ENCODE measurements at regions not wholly inside any gene's neighbourhood (a gene's known extent, or its start where the extent isn't known, plus 50 kb on each side); places are given as distances from the start of the nearest gene placed in this dataset.
"Not testable (repeated sequence)": the region's sequence is repeated elsewhere in the genome, so short reads cannot be mapped to it uniquely, and the experiment has no call there.

DNA sequence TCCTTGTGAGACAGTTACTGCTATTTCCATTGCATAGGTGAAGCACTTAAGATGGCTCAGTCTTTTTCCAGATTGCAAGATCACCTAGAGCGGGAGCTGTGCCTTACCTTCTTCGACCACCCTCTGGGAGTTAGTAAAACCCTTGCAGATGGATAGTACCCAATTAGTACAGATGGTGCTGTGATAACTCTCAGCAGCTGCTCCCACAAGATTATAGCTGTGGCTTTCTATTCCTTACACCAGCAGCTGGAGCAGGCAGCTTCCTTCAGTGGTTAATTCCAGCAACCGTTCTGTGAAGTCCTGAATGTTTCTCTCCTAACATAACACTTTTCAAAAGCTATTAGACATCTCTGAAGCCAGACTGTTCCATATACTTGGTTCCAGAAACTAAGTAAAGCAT lies 796.8 kb downstream of the XPNPEP1 start:
- DNase-seq (ENCODE audit: extremely low read depth, low read depth, low spot score), result no peak

DNA sequence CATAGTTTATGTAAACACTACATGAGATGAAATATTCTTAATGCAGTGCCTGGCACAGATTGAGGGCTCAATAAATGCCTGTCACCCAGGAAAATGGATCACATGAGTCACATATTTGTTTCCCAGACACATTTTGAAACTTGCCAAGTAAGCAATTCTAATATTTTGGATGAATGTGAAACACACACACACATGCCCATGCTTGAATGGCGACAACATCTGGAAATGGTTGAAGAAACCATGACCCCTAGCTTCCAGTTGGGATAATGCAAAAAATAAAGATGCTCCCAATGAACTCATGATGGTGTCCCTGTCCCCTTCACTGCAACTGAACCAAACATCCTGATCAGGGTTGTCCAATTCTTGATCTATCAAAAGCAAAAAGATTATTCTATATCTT lies 797.3 kb downstream of the XPNPEP1 start:
- no peak for DNase-seq (ENCODE audit: extremely low read depth, low read depth, low spot score)

DNA sequence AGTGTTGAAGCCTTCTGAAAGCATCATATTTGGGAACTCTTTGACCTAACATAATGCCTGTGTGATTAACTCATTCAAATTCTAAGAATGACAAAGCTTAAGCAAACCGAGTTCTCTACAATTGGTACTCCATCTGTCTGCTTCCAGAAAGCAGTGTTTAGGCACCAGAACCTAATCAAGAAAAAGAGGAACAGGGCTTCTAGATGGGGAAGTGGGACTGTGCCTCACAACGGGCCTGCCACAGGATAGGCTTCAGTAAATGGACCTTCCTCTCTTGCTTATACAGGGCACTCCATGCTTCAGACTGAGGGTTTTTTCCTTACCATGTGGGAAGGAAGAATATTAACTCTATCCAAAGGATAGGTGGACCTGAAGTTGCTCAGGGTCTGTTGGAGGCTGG lies 808.1 kb downstream of the XPNPEP1 start:
- DNase-seq (ENCODE audit: extremely low read depth, low read depth, low spot score), result no peak

DNA sequence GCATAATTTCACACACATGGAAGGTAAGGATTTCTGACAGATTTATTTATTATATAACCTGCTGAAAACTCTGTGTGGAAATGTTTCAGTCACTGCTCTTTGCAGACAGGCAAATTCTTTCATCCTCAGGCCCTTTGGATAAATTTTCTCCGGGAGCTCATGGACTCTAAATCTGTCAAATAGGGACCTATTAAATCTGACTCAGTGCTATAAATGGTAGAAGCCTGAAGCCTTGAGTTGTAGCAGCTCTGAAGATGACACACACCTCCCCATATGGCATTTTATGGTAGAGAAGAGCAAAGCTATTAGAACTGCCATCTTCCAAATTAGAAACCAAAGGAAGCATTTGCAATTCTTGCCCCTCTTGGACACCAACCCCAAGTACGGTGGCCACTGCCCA lies 808.7 kb downstream of the XPNPEP1 start:
- DNase-seq (ENCODE audit: extremely low read depth, low read depth, low spot score), result no peak

DNA sequence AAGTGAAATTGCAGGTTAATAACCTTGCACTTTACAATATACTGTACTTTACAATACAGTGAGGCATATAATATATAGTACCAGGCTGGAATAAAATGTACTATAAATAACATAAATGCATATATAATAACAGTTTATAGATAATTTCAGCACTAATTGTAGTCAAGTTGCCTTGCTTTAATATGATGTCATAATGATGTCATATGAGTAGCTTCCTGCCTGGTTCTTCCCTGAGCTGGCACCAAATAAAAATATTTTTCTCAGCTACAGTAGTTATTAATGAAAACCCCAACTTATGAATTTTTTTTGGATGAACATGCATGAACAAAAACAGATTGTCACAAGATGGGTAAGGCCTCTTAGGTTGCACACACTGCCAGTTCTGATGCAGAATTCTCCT lies 816.7 kb downstream of the XPNPEP1 start:
- DNase-seq (ENCODE audit: extremely low read depth, low read depth, low spot score), result no peak

DNA sequence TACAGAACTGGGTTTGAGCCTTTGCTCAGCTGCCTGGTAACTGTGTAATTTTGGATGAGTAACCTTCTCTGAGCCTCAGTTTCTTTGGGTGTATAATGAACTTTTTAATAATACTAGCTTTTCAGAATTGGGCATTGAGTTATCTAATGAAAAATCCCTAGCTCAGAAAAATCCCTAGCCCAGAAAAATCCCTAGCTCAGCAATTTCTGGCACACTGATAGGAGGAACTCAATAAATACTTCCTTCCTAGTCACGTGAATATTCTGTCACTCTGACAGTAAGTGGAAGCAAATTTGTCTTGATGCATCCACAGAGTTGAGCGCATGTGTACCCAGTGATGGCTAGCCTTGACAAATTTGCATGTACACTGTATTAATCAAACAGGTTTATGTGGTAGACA lies 817.6 kb downstream of the XPNPEP1 start:
- DNase-seq (ENCODE audit: extremely low read depth, low read depth, low spot score), result no peak

DNA sequence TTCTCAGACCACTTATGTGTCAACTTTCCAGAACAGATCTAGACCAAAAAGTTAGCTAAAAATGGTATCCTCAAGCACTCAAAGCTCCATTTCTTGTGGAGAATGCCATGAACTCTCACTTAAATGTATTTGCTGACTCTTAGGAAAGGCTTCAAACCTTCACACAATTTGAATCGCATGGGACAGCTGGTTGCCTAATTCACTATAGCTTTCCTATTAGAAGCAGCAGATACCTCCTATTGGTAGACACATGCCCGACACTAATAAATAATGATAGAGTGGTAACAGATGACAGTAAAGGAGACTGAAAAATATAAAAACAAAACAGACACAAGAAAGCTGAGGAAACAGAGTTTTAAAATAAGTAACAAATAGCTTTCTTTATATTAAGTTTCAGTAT lies 818.5 kb downstream of the XPNPEP1 start:
- DNase-seq (ENCODE audit: extremely low read depth, low read depth, low spot score), result no peak

DNA sequence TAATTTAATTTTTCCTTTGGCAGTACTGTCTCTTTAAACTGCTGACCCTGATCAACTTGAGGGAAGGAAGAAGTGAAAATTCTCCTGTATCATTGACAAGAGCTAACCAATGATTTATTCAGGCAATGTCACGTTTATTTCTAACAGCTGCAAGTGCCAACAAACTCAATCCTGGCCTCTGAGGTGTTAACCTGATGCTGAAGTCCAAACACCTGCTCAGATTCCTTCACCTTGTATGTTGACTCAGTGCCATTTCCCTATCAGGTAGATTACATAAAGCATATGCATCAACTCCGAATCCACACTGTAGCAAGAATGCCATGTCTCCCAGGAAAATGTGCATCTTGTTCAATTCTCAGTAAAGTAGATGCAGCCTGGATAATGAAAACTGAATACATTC lies 820.0 kb downstream of the XPNPEP1 start:
- no peak for DNase-seq (ENCODE audit: extremely low read depth, low read depth, low spot score)

DNA sequence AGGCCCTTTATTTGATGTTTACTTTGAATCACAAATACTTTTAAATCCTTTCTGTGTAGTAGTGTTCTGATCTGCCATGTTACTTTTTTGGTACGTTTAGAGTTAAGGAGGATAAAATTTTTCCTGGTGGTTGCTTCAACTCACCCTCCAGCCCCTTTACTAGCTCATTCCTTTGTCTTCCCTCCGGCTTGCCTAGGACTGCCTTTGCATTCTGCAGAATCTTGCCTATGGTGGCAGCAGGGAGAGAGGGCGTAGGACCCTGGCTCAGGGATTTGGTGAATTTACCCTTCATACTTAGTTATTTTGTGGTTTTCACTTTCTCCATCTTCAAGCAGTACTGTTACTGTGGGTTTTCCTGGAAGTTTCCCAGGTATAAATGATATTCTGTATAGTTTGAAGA lies 833.5 kb downstream of the XPNPEP1 start:
- DNase-seq (ENCODE audit: extremely low read depth, low read depth, low spot score), result no peak

DNA sequence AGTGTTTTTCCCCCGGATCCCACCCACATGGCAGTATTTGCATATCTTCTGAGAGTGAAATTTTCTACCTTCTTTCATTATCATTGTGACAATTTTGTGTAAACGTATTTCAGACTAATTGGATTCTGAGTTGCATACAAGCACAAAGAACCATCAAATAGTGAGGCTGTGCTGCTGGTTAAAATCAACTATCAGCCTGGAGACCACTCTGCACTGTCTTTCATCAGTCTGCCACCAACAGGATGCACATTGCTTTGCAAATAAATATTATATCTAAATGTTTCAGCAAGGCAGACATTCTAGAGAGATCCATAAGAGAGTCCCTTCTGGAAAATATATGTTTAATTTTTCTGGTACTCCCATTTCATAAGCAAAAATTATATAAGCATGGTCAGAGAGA lies 851.8 kb downstream of the XPNPEP1 start:
- DNase-seq (ENCODE audit: extremely low read depth, low read depth, low spot score), result no peak

DNA sequence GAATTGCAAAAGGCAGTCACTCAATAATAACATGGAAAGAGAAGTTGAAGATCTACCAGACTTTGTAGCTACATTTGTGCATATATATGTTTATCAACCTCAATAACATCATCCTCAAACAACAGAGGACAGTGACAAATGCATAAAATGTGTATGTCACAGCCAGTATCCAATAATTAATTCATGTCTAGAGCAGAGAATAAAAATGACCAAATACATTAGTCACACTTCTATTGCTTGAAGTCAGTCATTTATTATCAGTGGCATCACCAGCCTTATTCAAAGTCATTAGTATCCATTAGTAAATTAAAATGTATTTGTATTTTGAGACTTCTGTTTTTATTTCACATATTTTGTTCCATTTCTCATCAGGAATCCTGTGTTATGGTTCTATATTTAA lies 852.8 kb downstream of the XPNPEP1 start:
- DNase-seq (ENCODE audit: extremely low read depth, low read depth, low spot score), result no peak

DNA sequence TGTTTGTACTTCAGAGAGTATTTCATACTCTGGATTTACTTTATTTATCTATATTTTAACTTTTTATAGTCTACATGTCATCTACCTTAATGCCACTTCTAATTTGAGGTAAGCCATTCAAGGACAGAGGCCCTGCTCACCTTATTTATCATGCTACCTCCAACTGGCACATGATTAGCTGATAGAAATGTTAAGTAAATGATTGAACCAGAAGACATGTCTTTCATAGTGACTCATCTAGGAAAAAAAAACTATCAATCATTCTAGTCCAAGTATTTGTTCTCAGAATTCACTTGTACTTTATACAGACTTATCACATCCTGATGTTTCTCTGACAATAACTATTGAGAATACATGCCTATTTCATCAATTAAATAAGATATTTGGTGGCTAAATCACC lies 856.3 kb downstream of the XPNPEP1 start:
- no peak for DNase-seq (ENCODE audit: extremely low read depth, low read depth, low spot score)

DNA sequence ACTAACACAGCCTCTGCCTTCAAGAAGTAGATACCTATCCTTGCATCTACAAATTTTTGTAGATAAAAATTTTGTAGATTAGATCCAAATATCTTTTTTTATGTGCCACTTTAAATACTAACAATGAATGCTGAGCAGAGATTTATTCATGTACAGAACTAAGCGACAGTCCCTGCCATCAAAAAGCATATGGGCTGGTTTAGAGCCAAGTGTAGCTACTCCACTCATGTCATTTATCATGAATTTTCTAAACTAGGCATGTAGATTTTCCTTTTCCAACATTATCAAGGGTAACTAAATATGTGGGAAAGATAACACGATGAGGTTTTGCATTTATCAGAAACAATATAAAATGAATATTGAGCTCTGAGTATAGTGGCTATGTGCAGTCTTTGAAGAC lies 857.5 kb downstream of the XPNPEP1 start:
- no peak for DNase-seq (ENCODE audit: extremely low read depth, low read depth, low spot score)

DNA sequence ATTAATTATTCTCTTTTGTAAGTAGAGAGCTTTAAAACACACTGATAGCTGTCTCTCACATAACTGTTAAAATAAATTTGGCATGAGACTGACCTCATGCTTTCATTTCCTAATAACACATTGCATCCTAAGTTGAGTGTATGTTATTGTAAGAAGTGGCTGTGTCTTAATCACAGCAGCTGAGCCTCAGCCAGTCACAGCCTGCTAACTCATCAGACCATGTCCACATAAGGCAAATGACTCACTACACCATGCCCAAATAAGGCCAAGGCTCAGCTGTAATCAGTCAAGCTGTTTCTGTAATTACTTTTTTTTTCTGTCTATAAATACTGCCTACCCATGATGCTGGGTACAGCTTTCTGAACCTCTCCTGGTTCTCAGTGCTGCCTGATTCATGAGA lies 860.9 kb downstream of the XPNPEP1 start:
- DNase-seq (ENCODE audit: extremely low read depth, low read depth, low spot score), result no peak

DNA sequence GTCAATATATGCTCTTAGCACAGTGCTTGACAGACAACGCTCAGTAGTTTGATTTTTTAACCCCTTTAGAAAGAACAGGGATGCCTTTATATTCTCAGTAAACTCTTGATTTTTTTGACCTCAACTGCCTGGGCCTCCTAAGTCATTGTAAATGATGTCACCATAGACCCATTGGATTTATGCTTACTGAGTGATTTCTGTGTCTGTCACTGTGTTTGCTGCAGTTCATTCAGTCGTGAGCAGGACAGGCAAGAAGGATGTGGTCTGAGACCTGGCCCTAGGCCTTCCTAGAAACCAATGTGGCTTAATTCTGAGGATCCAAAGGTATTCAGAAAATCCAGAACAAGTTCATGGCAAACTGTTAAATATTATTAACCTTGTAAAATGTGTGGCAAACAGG lies 868.1 kb downstream of the XPNPEP1 start:
- DNase-seq (ENCODE audit: extremely low read depth, low read depth, low spot score), result no peak

DNA sequence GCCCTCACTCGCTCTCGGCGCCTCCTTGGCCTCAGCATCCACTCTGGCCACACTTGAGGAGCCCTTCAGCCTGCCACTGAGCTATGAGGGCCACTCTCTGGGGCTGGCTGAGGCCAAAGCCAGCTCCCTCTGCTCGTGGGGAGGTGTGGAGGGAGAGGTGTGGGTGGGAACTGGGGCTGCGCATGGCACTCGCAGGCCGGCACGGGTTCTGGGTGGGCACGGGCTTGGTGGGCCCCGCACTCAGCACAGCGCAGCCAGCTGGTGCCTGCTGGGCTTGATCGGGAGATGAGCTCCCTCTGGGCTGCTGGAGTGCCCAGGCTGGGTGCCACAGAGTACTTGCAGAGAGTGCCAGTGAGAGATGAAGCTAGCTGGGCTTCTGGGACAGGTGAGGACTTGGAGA lies 875.5 kb downstream of the XPNPEP1 start:
- no peak for DNase-seq (ENCODE audit: extremely low read depth, low read depth, low spot score)

DNA sequence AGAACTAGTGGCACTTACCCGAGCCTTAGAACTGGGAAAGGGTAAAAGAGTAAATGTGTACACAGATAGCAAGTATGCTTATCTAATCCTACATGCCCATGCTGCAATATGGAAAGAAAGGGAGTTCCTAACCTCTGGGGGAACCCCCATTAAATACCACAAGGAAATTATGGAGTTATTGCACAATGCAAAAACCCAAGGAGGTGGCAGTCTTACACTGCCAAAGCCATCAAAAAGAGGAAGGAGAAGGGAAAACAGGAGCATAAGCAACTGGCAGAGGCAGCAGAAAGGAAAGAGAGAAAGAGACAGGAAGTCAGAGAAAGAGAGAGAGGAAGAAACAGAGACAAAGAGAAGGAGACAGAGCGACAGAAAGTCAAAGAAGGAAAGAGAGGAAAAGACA lies 876.9 kb downstream of the XPNPEP1 start:
- not testable (repeated sequence) for DNase-seq (ENCODE audit: extremely low read depth, low read depth, low spot score)

DNA sequence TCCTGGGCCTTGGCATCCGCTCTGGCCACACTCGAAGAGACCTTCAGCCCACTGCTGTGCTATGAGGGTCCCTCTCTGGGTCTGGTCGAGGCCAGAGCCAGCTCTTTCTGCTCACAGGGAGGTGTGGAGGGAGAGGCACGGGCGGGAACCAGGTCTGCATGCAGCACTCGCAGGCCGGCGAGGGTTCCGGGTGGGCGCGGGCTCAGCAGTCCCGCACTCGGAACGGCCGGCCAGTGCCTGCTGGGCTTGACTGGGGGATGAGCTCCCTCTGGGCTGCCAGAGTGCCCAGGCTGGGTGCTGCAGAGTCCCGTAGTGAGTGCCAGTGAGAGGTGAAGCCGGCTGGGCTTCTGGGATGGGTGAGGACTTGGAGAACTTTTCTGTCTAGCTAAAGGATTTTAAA lies 882.7 kb downstream of the XPNPEP1 start:
- DNase-seq (ENCODE audit: extremely low read depth, low read depth, low spot score), result no peak

DNA sequence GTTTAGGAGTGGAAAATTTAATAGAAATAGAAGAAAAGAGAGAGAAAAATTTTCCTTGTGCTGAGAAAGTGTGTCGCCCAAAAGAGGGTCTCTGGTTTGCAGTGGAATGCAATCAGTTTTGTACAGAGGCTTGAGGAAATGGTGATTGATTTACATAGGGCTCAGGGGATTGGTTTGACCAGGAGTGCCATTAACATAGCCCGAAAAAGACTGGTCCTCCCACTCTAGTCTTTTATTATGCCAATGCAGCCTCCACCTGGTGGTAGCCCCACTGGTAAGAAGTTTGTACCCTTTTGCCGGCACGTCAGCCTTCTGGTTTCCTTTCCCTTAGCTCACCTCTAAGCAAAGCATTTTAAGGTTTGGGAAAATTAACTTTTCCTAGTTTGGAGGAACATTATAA lies 885.3 kb downstream of the XPNPEP1 start:
- DNase-seq (ENCODE audit: extremely low read depth, low read depth, low spot score), result no peak

DNA sequence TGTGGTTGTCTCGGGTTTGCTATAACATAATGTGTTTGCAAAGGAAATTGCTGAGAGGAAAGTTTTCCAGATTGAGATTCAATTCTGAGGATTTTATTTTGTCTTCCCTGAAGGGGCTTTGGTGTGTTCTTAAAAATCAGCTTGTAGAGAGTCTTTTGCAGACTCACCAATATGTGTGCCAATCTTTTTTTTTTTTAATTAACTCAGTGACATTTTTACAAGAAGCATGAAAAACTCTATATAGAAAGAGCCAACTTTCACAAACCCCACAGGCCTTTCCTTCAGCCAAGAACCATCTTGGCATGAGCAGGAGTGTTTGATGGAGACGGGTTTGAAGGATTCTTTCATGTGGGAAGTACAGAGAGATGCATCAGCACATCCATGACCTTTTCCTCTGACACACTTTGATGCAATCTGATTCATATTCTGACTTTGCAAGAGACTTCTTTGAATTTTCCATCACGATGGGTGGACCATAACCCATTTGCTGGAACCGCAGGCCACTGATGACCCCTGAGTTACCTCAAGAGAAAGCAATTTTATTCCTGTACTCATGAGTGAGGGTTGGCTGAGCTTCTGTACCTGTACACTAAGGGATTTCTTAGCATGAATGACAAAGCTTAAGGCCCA lies 892.6 kb downstream of the XPNPEP1 start:
- no peak for DNase-seq (ENCODE audit: extremely low read depth, low read depth, low spot score)

DNA sequence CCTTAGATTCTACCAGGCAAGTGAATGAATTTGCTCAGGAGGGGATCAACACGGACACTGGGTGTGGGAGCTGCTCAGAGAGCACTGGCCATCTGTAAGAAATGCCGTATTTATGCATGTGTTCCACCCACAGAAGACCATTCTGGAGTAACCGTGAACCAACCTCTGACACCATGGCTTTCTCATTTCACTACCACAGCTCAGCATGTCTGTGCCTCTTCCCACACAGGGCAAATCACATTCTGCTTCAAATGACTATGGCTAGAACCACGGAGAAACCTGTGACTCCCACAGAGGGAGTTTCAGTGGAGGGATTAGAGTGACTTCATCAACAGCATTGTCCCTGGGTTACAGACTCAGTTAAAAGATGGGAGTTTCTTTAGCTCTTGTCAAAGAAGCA lies 893.4 kb downstream of the XPNPEP1 start:
- DNase-seq (ENCODE audit: extremely low read depth, low read depth, low spot score), result no peak

DNA sequence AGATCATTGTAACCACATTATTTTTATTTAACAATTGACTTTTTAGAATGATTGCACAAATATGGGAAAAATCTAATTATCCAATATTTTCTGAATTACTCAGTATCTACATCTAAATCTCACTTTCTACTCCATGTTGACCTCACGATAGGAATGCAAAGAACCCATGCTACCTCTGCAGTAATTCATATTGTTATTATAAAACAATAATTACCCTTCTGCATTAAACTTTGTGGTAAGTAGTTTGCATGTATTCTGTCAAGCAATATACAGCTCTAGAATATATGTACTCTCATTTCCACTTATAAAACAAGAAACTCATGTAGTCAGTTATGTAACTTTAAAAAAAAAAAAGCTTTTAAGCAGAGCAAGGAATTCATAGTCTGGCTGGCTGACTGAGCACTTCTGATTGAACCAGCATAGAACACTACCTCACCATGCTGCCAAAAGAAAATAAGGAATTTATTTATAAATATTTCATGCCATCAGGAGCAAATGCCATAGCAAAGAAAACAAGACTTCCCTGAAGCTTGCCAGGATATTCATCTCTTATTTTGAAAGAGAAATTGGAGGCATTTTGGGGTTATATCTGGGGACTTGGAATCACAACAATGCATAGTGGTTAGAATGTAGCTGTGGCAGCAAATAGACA lies 895.7 kb downstream of the XPNPEP1 start:
- DNase-seq (ENCODE audit: extremely low read depth, low read depth, low spot score), result no peak

DNA sequence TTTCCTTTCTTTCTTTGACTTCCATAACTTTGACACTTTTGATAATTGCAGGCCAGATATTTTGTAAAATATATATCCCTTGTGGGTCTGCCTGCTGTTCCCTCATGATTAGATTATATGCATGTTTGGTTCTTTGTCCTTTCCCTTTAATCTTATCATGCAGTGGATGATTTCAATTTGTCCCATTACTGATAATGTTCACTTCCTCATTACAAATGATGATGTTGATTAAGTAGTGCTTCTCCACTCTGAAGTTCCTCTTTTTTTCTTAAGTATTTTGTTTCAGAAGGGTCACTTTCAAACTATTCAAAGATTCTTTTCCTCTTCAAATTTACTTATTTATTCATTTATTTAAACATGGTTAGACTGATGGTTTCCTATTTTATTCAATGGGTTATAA lies 898.1 kb downstream of the XPNPEP1 start:
- no peak for DNase-seq (ENCODE audit: extremely low read depth, low read depth, low spot score)
